ENCODE measurements at regions not wholly inside any gene's neighbourhood (a gene's known extent, or its start where the extent isn't known, plus 50 kb on each side); places are given as distances from the start of the nearest gene placed in this dataset.
A peak's percentile ranks its signal among the peaks of the same experiment; 100 is the strongest.
"Not testable (repeated sequence)": the region's sequence is repeated elsewhere in the genome, so short reads cannot be mapped to it uniquely, and the experiment has no call there.

DNA sequence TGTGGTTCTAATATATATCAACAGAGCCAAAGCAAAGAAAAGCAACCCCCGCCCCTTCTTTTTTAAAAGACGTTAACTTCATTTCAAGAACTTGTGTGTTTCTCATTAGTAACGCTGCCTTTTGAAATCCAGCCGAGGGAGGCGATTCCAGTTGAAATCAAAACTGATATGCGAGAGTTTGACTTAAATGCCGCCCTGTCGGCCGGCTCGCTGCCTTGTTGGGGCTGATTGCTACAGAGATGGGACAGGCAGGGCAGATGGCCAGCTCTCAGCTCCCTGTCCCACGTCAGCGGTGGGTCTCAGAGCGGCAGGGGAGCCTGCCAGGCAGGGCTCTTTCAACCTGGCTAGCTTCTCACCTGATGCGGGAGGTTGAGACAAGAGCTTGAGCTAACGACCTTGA, 51.9 kb upstream of the ALX4 start:
- H3K36me3 Mint-ChIP-seq, result no peaks in the 10 kb centered on the region
- H3K4me1 ChIP-seq (ENCODE audit: insufficient read depth, low read length), result no peaks in the 10 kb centered on the region
- peaks cover 5 to 65% of the 10 kb centered on the region in 2 donors for H3K27me3 Mint-ChIP-seq
- H3K27me3 ChIP-seq (ENCODE audit: insufficient read depth, low read length, poor library complexity, severe bottlenecking), result no peaks in the 10 kb centered on the region
- no peak overlapping the region for H3K4me3 Mint-ChIP-seq
- no peak overlapping the region for H3K27ac ChIP-seq (ENCODE audit: low read depth, low read length)
- no peaks in the 10 kb centered on the region for H3K9me3 ChIP-seq (ENCODE audit: low read length)
- no peaks in the 10 kb centered on the region for H3K4me1 Mint-ChIP-seq
- no peak overlapping the region for H3K27ac Mint-ChIP-seq
- ChIA-PET CTCF (no interaction called here), POLR2A (no interaction called here)
- peaks cover 0 to 3% (median 0%) of the 10 kb centered on the region in 5 donors for H3K9me3 Mint-ChIP-seq
- H3K36me3 ChIP-seq (ENCODE audit: insufficient read depth, low read length), result no peaks in the 10 kb centered on the region
- no peak overlapping the region for H3K4me3 ChIP-seq (ENCODE audit: low read length)
- DNase-seq, result no peak

DNA sequence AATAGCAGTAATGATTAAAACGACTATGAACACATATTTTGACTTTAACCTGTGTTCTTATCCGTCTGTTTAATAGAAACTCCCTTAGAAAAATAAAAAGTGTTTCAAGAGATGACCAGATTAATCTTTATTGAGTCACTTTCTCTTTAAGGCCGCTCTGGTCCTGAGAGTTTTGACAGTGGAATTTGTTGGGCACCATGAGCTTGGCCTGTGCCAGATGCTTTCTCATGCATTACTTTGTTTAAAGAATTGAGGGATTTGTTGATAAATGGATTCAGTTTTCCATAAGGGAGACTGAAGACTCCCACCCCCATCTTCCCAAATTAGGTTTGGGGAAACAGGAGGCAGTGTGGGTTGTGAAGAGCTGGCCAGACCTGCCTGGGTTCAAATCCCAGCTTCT, 53.2 kb upstream of the ALX4 start:
- H3K27ac ChIP-seq (ENCODE audit: low read depth, low read length), result no peak overlapping the region
- CTCF ChIA-PET, result no interaction called here
- no peak overlapping the region for H3K4me3 ChIP-seq (ENCODE audit: low read length)

DNA sequence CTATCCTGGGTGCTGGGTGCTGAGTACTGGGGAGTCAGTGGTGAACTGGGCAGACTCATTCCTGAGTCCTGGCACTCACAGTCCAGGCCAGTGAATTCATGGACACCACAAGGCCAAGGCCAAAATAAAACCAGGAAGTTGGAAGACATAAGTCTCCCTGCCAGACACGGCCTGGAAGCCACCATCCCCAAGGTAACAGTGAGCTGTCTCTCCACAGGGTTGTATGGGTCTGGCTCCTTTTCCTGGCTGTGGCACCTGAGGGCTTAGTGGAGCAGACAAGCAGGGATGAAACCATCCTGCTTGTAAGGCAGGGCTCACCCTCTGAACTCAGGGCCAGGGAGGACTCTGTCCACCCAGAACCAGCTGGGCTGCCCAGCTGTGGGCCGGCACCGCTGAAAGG, 54.7 kb upstream of the ALX4 start:
- Mint-ChIP-seq H3K4me3 (no peak overlapping the region), H3K27ac (peak overlapping the region in 1 of 8 donors; percentile 23), H3K4me1 (no peaks in the 10 kb centered on the region), H3K9me3 (peaks cover 0 to 2% (median 0%) of the 10 kb centered on the region in 5 donors), H3K27me3 (peaks cover 4 to 56% of the 10 kb centered on the region in 2 donors), H3K36me3 (no peaks in the 10 kb centered on the region)
- no peak for DNase-seq
- Histone ChIP-seq H3K36me3 (ENCODE audit: insufficient read depth, low read length) (no peaks in the 10 kb centered on the region), H3K4me3 (ENCODE audit: low read length) (no peak overlapping the region), H3K4me1 (ENCODE audit: insufficient read depth, low read length) (no peaks in the 10 kb centered on the region), H3K27ac (ENCODE audit: low read depth, low read length) (no peak overlapping the region), H3K9me3 (ENCODE audit: low read length) (no peaks in the 10 kb centered on the region), H3K27me3 (ENCODE audit: insufficient read depth, low read length, poor library complexity, severe bottlenecking) (no peaks in the 10 kb centered on the region)
- ChIA-PET CTCF (no interaction called here), POLR2A (no interaction called here)

More for the DNA sequence above, 53.2 kb upstream of the ALX4 start:
- peaks cover 2 to 60% of the 10 kb centered on the region in 2 donors for H3K27me3 Mint-ChIP-seq
- H3K4me3 Mint-ChIP-seq, result no peak overlapping the region
- Histone ChIP-seq H3K27me3 (ENCODE audit: insufficient read depth, low read length, poor library complexity, severe bottlenecking) (no peaks in the 10 kb centered on the region), H3K9me3 (ENCODE audit: low read length) (no peaks in the 10 kb centered on the region), H3K4me1 (ENCODE audit: insufficient read depth, low read length) (no peaks in the 10 kb centered on the region), H3K36me3 (ENCODE audit: insufficient read depth, low read length) (no peaks in the 10 kb centered on the region)
- no peaks in the 10 kb centered on the region for H3K36me3 Mint-ChIP-seq
- POLR2A ChIA-PET, result no interaction called here
- peaks cover 0 to 3% (median 0%) of the 10 kb centered on the region in 5 donors for H3K9me3 Mint-ChIP-seq
- no peak overlapping the region for H3K27ac Mint-ChIP-seq
- no peaks in the 10 kb centered on the region for H3K4me1 Mint-ChIP-seq
- no peak for DNase-seq

DNA sequence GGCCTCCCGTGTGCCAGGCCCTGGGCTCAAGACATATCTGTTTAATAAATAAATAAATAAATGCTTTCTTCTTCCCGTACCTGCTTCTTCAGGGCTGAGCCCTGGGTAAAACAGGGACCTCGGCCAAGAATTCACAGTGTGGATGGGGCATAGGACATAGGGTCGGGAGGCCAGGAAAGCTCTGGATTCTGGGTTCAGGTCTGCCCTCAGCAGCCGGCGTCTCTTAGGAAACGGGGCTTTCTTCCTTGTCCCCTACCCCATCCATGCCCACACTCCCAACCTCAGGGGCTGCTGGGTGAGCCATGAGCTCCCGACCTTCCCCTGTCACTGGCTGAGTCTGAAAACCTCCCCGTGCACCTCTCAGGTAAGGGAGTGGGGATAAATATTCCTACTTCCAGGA, 55.7 kb upstream of the ALX4 start:
- H3K27me3 Mint-ChIP-seq, result peaks cover 9 to 52% of the 10 kb centered on the region in 2 donors
- Histone ChIP-seq H3K27me3 (ENCODE audit: insufficient read depth, low read length, poor library complexity, severe bottlenecking) (no peaks in the 10 kb centered on the region), H3K9me3 (ENCODE audit: low read length) (no peaks in the 10 kb centered on the region), H3K4me1 (ENCODE audit: insufficient read depth, low read length) (no peaks in the 10 kb centered on the region), H3K36me3 (ENCODE audit: insufficient read depth, low read length) (no peaks in the 10 kb centered on the region), H3K4me3 (ENCODE audit: low read length) (no peak overlapping the region), H3K27ac (ENCODE audit: low read depth, low read length) (no peak overlapping the region)
- no peaks in the 10 kb centered on the region for H3K36me3 Mint-ChIP-seq
- no peak for DNase-seq
- no peaks in the 10 kb centered on the region for H3K4me1 Mint-ChIP-seq
- H3K27ac Mint-ChIP-seq, result no peak overlapping the region
- CTCF ChIA-PET, result no interaction called here
- no peak overlapping the region for H3K4me3 Mint-ChIP-seq
- peaks cover 0 to 3% (median 0%) of the 10 kb centered on the region in 5 donors for H3K9me3 Mint-ChIP-seq
- POLR2A ChIA-PET, result no interaction called here

DNA sequence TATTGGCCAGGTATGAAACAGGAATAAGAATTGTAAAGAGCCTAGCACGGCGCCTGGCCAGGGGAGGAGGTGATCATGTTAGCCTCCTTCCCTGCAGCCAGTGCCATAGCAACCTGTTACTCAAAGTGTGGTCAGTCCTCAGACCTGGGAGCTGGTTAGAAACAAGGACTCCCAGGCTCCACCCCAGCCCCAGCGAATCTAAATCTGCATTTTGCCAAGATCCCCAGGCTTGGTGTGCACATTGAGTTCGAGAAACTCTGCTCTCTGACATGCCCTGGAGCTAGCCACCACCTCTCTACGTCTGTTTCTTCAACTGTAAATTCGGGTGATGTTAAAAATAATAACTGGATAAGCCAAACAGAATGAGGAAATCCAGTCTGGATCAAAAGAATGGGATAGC, 56.1 kb upstream of the ALX4 start:
- Histone ChIP-seq H3K27me3 (ENCODE audit: insufficient read depth, low read length, poor library complexity, severe bottlenecking) (no peaks in the 10 kb centered on the region), H3K27ac (ENCODE audit: low read depth, low read length) (no peak overlapping the region), H3K4me3 (ENCODE audit: low read length) (no peak overlapping the region), H3K36me3 (ENCODE audit: insufficient read depth, low read length) (no peaks in the 10 kb centered on the region), H3K9me3 (ENCODE audit: low read length) (no peaks in the 10 kb centered on the region), H3K4me1 (ENCODE audit: insufficient read depth, low read length) (no peaks in the 10 kb centered on the region)
- ChIA-PET POLR2A (no interaction called here), CTCF (no interaction called here)
- H3K9me3 Mint-ChIP-seq, result peaks cover 0 to 3% (median 0%) of the 10 kb centered on the region in 5 donors
- H3K27me3 Mint-ChIP-seq, result peaks cover 9 to 52% of the 10 kb centered on the region in 2 donors
- DNase-seq, result no peak
- H3K4me3 Mint-ChIP-seq, result no peak overlapping the region
- no peak overlapping the region for H3K27ac Mint-ChIP-seq
- no peaks in the 10 kb centered on the region for H3K36me3 Mint-ChIP-seq
- no peaks in the 10 kb centered on the region for H3K4me1 Mint-ChIP-seq

DNA sequence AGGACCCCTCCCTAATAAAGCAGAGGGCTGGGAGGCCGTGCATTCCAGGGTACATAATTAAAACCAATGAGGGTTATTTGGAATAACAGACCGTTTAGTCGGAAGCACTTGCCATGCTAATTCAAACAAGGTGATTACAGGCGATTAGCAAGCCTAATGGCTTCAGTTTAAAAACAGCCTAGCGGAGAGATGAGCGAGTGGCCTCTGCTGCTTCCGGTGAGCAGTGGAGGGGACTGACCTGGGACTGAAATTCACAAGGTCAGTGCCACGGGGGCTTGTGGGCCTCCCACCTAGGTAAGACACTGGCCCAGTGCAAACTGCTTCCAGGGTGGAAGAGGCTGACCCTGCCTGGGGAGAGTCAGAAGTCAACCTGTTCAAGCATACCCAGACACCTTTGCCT, 56.8 kb upstream of the ALX4 start:
- ChIA-PET POLR2A (no interaction called here), CTCF (no interaction called here)
- no peaks in the 10 kb centered on the region for H3K4me1 Mint-ChIP-seq
- Histone ChIP-seq H3K9me3 (ENCODE audit: low read length) (no peaks in the 10 kb centered on the region), H3K4me1 (ENCODE audit: insufficient read depth, low read length) (no peaks in the 10 kb centered on the region), H3K36me3 (ENCODE audit: insufficient read depth, low read length) (no peaks in the 10 kb centered on the region), H3K4me3 (ENCODE audit: low read length) (no peak overlapping the region), H3K27ac (ENCODE audit: low read depth, low read length) (no peak overlapping the region), H3K27me3 (ENCODE audit: insufficient read depth, low read length, poor library complexity, severe bottlenecking) (no peaks in the 10 kb centered on the region)
- peaks cover 9 to 46% of the 10 kb centered on the region in 2 donors for H3K27me3 Mint-ChIP-seq
- no peak overlapping the region for H3K4me3 Mint-ChIP-seq
- DNase-seq, result no peak
- peaks cover 0 to 3% (median 0%) of the 10 kb centered on the region in 5 donors for H3K9me3 Mint-ChIP-seq
- H3K36me3 Mint-ChIP-seq, result no peaks in the 10 kb centered on the region
- H3K27ac Mint-ChIP-seq, result no peak overlapping the region

DNA sequence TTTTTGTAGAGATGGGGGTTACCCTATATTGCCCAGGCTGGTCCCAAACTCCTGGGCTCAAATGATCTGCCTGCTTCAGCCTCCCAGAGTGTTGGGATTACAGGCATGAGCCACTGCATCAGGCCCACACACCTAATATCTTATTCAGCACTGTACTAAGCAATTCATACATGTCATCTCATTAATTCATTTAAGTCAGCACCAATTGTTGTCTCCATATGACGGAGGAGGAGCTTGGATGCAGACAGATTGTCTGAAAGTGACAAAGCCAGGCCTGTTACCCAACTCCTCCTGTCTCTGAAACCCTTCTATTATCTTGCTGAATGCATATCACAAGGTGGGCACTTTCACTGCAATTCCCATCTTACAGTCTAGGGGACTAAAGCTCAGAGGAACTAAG, 57.5 kb upstream of the ALX4 start:
- no peak for DNase-seq
- Mint-ChIP-seq H3K4me3 (no peak overlapping the region), H3K27ac (no peak overlapping the region), H3K36me3 (no peaks in the 10 kb centered on the region), H3K9me3 (peaks cover 0 to 3% (median 0%) of the 10 kb centered on the region in 5 donors), H3K27me3 (peaks cover 9 to 44% of the 10 kb centered on the region in 2 donors), H3K4me1 (no peaks in the 10 kb centered on the region)
- H3K36me3 ChIP-seq (ENCODE audit: insufficient read depth, low read length), result no peaks in the 10 kb centered on the region
- ChIA-PET POLR2A (no interaction called here), CTCF (no interaction called here)
- no peaks in the 10 kb centered on the region for H3K4me1 ChIP-seq (ENCODE audit: insufficient read depth, low read length)
- no peaks in the 10 kb centered on the region for H3K9me3 ChIP-seq (ENCODE audit: low read length)
- H3K27ac ChIP-seq (ENCODE audit: low read depth, low read length), result no peak overlapping the region
- no peak overlapping the region for H3K4me3 ChIP-seq (ENCODE audit: low read length)
- H3K27me3 ChIP-seq (ENCODE audit: insufficient read depth, low read length, poor library complexity, severe bottlenecking), result no peaks in the 10 kb centered on the region

DNA sequence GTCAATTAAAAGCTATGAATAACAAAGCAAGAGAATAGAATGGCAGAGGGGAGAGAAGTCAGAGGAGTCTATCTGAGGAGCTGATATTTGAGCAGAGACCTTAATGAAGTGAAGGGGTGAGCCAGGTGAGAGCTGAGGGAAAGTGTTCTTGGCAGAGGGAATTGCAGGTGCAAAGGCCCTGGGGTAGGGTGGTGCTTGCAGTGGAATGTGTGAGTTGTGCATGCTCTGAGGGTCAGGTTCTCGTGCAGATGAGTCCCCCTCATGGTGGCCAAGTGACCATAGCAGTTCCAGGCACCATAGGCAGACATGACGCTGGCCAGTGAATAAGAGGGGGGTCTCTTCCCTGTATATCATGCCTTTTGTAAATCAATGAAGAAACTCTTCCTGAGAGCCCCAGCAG, 58.9 kb upstream of the ALX4 start:
- ChIA-PET POLR2A (no interaction called here), CTCF (no interaction called here)
- Mint-ChIP-seq H3K4me1 (no peaks in the 10 kb centered on the region), H3K9me3 (peaks cover 0 to 3% (median 0%) of the 10 kb centered on the region in 5 donors), H3K27me3 (peaks cover 9 to 34% of the 10 kb centered on the region in 2 donors), H3K27ac (no peak overlapping the region), H3K36me3 (no peaks in the 10 kb centered on the region), H3K4me3 (no peak overlapping the region)
- no peak for DNase-seq
- Histone ChIP-seq H3K27ac (ENCODE audit: low read depth, low read length) (no peak overlapping the region), H3K9me3 (ENCODE audit: low read length) (no peaks in the 10 kb centered on the region), H3K36me3 (ENCODE audit: insufficient read depth, low read length) (no peaks in the 10 kb centered on the region), H3K27me3 (ENCODE audit: insufficient read depth, low read length, poor library complexity, severe bottlenecking) (no peaks in the 10 kb centered on the region), H3K4me1 (ENCODE audit: insufficient read depth, low read length) (no peaks in the 10 kb centered on the region), H3K4me3 (ENCODE audit: low read length) (no peak overlapping the region)

DNA sequence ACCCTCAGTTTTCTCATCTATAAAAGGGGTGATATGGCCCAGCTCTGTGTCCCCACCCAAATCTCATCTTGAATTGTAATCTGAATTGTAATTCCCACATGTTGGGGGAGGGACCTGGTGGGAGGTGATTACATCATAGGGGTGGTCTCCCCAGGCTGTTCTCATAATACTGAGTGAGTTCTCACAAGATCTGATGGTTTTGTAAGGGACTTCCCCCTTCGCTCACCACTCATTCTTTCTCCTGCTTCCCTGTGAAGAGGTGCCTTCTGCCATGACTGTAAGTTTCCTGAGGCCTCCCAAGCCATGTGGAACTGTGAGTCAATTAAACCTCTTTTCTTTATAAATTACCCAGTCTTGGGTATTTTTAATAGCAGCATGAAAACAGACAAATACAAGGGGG, 61.1 kb upstream of the ALX4 start:
- peaks cover 9 to 17% of the 10 kb centered on the region in 2 donors for H3K27me3 Mint-ChIP-seq
- H3K4me1 ChIP-seq (ENCODE audit: insufficient read depth, low read length); DNase-seq; H3K9me3 ChIP-seq (ENCODE audit: low read length); H3K36me3 ChIP-seq (ENCODE audit: insufficient read depth, low read length); POLR2A ChIA-PET; CTCF ChIA-PET; H3K27me3 ChIP-seq (ENCODE audit: insufficient read depth, low read length, poor library complexity, severe bottlenecking); H3K27ac Mint-ChIP-seq; H3K4me3 Mint-ChIP-seq; H3K4me3 ChIP-seq (ENCODE audit: low read length); H3K27ac ChIP-seq (ENCODE audit: low read depth, low read length); H3K4me1 Mint-ChIP-seq; H3K9me3 Mint-ChIP-seq; H3K36me3 Mint-ChIP-seq: not testable (repeated sequence)

All from CD8-positive, alpha-beta memory T cell (primary cell).